Peyer's patch (tissue), 4 donors: ENCODE measurements at regions not wholly inside any gene's neighbourhood (a gene's known extent, or its start where the extent isn't known, plus 50 kb on each side); places are given as distances from the start of the nearest gene placed in this dataset.

Experiments
- DNase-seq, 3 donors: peaks; one replicate each; pipeline ENCODE4 v3.0.0-alpha.2; 2017 to 2019
- H3K27ac ChIP-seq, 4 donors: fragments of 200-600 bp; sonication (generic); one replicate each; pipeline ENCODE4 v1.5.1; 2016 to 2019
- H3K27me3 ChIP-seq, 2 donors: fragments of 200-600 bp; sonication (generic); one replicate each; pipeline ENCODE4 v1.5.1; 2019
- H3K36me3 ChIP-seq, 3 donors: fragments of 200-600 bp; sonication (generic); one replicate each; pipeline ENCODE4 v1.5.1; 2016 to 2019
- H3K4me1 ChIP-seq, 4 donors: fragments of 200-600 bp; sonication (generic); one replicate each; pipeline ENCODE4 v1.5.1; 2016 to 2019
- H3K4me3 ChIP-seq, 4 donors: fragments of 200-600 bp; sonication (generic); 1 replicate in 3 of 4; 2 replicates in 1 of 4; pipeline ENCODE4 v1.5.1; 2016 to 2019; ENCODE audit warnings: mild to moderate bottlenecking in 1 of 4
- H3K9me3 ChIP-seq, 4 donors: fragments of 200-600 bp; sonication (generic); one replicate each; pipeline ENCODE4 v1.5.1; 2016 to 2019; ENCODE audit warnings: mild to moderate bottlenecking in 1 of 4
- CTCF ChIP-seq, 6 experiments: fragments of 450-650 bp in 4 of 6; fragments of 200-600 bp in 2 of 6; sonication (generic) in 1 of 6; IDR thresholded peaks; one replicate each; pipeline ENCODE4 v1.5.1; 2017 to 2019; ENCODE audit warnings: antibody characterized with exemption in 6 of 6, mild to moderate bottlenecking in 3 of 6, moderate library complexity in 1 of 6
- POLR2A ChIP-seq, 2 donors: fragments of 450-650 bp; IDR thresholded peaks; one replicate each; pipeline ENCODE4 v1.5.1; 2017; ENCODE audit warnings: antibody characterized with exemption in 2 of 2, mild to moderate bottlenecking in 2 of 2, moderate library complexity in 2 of 2

DNA sequence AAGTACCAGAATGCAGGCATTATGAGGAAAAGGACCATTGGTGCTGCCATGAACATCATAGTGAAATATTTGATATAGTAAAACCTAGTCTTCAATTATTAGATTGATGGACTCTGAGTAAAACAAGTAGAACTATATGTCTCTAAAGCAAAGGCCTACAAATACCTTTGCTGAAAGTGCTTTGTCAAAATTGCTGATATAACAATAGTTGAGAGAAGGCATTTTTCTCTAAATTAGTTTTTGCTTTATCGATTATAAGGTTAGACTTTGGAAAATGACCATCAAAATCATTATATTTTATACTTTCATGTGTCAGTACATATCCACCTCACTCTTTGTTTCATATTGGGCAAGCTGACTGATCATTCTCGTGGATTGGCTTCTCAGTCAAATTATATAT is 836.0 kb upstream of the FBXO33 start:
- DNase-seq = no peak
- Histone ChIP-seq H3K27ac (no peak overlapping the region), H3K4me1 (no peaks in the 10 kb centered on the region), H3K4me3 (no peak overlapping the region), H3K9me3 (no peaks in the 10 kb centered on the region), H3K36me3 (no peaks in the 10 kb centered on the region), H3K27me3 (no peaks in the 10 kb centered on the region)
- TF ChIP-seq POLR2A (IDR thresholded peaks at IDR 0.05) = no peak
- TF ChIP-seq CTCF (IDR thresholded peaks at IDR 0.05) = no peak

DNA sequence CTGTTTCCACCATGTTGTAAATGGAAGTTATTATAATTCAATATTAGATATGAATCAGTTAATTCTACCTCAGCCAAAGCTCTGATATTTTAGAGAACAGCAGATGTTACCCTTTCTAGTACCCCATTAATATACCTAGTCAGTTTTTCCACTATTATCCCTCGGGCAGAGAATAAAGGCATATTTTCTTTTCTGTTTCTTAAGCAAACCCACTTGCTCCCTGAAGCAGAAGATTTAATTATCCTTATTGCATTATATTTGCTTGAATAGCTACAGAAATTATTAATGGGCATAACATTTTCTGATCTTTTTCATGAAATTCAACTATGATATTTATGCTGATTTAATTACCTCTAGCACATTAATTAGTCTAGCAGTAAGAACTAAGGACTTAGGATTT is 832.9 kb upstream of the FBXO33 start:
- Histone ChIP-seq H3K27me3 (no peaks in the 10 kb centered on the region), H3K36me3 (no peaks in the 10 kb centered on the region), H3K9me3 (no peaks in the 10 kb centered on the region), H3K4me3 (no peak overlapping the region), H3K4me1 (no peaks in the 10 kb centered on the region), H3K27ac (no peak overlapping the region)
- no peak for TF ChIP-seq POLR2A (IDR thresholded peaks at IDR 0.05)
- no peak for TF ChIP-seq CTCF (IDR thresholded peaks at IDR 0.05)
- no peak for DNase-seq

- H3K4me3 ChIP-seq = no peak overlapping the region
- H3K4me1 ChIP-seq = no peaks in the 10 kb centered on the region
- no peak overlapping the region for H3K27ac ChIP-seq
- no peak for TF ChIP-seq CTCF (IDR thresholded peaks at IDR 0.05)
- TF ChIP-seq POLR2A (IDR thresholded peaks at IDR 0.05) = no peak
- DNase-seq = no peak
- H3K9me3 ChIP-seq = peaks cover 0 to 4% (median 0%) of the 10 kb centered on the region in 4 donors
- no peaks in the 10 kb centered on the region for H3K27me3 ChIP-seq
- H3K36me3 ChIP-seq = no peaks in the 10 kb centered on the region
These were observed 820.7 kb upstream of the FBXO33 start for GRCh38 chr14:40252817-40253447.

DNA sequence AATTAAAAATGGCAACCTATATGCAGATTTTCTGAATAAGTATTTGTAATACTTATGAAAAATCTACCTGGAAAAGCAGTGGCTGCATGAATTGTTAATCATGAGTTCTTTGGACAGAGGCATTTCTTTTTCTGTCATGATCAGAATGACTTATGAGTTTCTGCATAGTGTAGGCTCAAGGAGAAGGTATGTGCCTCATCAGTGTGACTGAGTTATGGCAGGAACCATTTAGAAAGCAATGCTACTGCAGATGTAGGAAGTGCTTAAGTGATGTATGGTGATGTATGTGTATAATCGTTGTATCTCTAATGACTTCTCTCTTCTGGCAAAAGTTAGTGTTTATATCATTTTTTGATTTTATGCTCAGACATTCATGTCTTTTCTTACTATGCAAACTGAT is 816.4 kb upstream of the FBXO33 start:
- DNase-seq = no peak
- Histone ChIP-seq H3K27ac (no peak overlapping the region), H3K27me3 (no peaks in the 10 kb centered on the region), H3K4me3 (no peak overlapping the region), H3K36me3 (no peaks in the 10 kb centered on the region), H3K4me1 (no peaks in the 10 kb centered on the region), H3K9me3 (peaks cover 0 to 4% (median 0%) of the 10 kb centered on the region in 4 donors)
- TF ChIP-seq POLR2A (IDR thresholded peaks at IDR 0.05) = no peak
- TF ChIP-seq CTCF (IDR thresholded peaks at IDR 0.05) = no peak

DNA sequence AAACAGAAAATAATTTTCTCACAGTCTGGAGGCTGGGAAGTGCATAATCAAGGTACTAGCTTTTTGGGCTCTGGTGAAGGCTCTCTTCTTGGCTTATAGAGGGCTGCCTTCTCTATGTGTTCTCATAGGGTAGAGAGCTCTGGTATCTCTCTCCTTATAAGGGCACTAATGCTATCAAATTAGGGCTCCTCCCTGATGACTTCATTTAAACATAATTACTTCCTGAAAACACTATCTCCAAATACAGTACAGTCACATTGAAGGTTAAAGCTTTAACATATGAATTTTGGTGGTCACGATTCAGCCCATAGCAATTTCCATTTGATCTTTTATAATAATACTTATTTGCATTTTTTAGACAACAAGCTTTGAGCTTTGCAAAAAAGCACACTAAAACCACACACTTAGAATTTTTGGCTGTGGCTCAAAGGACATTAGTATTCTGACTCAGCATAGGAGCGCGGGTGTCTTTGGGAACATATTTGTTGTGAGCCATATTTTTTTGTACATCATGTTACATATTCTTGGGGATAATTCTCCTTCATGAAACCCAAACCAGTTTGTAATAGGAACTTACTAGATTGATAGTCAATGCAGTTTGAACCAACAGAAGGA is 808.1 kb upstream of the FBXO33 start:
- no peaks in the 10 kb centered on the region for H3K4me1 ChIP-seq
- H3K27ac ChIP-seq = no peak overlapping the region
- H3K4me3 ChIP-seq = no peak overlapping the region
- no peak for TF ChIP-seq CTCF (IDR thresholded peaks at IDR 0.05)
- TF ChIP-seq POLR2A (IDR thresholded peaks at IDR 0.05) = no peak
- H3K27me3 ChIP-seq = no peaks in the 10 kb centered on the region
- no peaks in the 10 kb centered on the region for H3K9me3 ChIP-seq
- no peak for DNase-seq
- no peaks in the 10 kb centered on the region for H3K36me3 ChIP-seq
